GM21367 (cell line): ENCODE measurements at regions not wholly inside any gene's neighbourhood (a gene's known extent, or its start where the extent isn't known, plus 50 kb on each side); places are given as distances from the start of the nearest gene placed in this dataset.
"Not testable (repeated sequence)": the region's sequence is repeated elsewhere in the genome, so short reads cannot be mapped to it uniquely, and the experiment has no call there.

Experiments
- ATAC-seq: cut with Tn5 transposase; IDR thresholded peaks from one replicate; pipeline ENCODE4 v1.9.1; 2021; ENCODE audit not compliant: unreplicated experiment

DNA sequence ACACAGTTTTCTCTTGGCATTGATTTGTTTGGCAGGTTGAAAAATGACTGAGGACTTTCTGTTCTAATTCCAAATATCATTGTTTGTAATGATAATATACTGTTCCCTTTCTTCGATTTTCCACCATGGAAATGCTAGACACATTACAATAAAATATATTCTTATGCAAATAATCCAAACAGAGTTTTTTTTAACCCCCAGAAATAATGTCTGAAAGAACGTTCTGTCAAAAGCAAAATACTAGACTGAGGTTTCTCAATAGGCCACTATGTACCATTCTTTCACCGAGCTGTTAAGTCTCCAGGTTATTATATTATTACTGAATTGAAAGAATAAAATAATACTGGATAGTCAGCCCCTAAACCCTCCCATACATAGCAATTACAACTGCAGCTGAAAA is 312.5 kb downstream of the ZIC3 start:
- ATAC-seq: no peak

DNA sequence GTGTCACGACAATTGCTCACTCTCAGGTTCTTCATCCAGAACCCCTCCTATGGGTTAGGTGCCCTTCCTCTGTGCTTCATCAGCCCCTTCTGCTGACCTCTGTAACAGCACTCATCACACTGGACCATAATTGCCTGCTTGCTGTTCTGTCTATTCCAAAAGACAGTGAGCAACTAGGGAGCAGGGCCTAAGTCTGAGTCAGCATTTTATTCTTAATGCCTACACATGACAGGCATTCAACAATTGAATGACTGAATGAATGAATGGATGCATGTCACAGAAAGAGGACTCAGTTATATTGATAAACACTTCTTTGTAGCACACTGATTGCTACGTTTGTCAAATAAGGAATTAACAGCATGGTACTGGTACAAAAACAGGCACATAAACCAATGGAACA is 317.0 kb downstream of the ZIC3 start:
- ATAC-seq: no peak

DNA sequence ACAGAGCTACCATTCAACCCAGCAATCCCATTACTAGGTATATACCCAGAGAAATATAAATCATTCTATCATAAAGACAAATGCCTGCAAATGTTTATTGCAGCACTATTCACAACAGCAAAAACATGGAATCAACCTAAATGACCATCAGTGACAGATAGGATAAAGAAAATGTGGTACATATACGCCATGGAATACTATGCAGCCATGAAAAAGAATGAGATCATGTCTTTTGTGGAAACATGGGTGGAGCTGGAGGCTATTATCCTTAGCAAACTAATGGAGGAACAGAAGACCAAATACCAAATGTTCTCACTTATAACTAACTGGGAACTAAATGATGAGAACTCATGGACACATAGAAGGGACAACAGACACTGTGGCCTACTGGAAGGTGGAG is 318.9 kb downstream of the ZIC3 start:
- ATAC-seq: not testable (repeated sequence)

DNA sequence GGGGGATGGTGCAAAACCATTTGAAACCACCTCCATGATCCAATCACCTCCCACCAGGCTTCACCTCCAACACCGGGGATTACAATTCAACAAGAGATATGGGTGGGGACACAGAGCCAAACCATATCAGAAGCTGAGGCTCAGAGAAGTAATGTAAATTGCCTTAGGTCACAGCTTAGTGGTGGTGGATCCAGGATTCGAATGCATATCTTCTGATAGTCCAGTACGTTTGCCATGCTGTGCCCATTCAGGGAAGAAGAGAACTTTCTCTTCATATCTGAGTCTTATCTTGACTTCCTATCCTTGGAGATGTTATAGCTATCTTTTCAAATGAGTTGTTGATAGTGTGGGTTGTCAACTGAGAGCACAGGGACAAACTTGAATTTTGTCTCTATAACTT is 325.5 kb downstream of the ZIC3 start:
- ATAC-seq: no peak

DNA sequence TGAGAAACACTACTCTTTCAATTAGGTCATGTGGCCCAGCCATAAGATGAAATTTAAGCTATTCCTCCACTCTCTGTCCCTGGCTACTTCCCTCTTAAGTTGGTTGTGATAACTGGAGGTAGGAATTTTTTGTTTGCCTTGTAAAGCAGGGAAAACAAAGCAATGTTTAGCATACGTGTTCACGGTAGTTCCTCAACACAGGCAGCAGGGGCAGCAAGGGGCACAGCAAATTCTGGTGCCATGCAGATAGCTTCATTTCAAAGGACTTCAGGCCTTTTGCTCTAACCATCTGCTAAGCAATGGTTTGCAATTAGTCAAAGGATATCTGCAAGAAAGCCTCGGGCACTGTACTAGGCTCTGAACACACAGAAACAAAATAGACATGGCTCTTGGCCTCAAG is 330.2 kb downstream of the ZIC3 start:
- no peak for ATAC-seq

DNA sequence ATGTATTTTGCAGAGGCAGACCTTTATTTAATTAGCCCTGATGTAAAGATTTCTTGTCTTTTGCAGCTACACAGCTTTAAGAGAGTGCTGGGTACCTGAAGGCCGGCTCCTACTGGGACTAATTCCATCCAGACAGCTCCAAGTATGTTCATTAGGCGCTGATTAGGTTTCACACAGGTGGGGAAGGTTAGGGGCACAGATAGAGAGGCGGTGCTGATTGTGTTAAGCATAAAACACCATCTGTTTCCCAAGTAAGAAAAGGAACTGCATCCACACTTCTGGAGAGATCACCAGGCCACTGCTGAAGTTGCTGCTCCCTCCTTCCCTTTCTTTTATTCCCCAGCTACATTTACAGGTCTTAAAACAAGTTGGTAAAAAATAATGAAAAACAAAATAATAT is 349.5 kb downstream of the ZIC3 start:
- no peak for ATAC-seq

DNA sequence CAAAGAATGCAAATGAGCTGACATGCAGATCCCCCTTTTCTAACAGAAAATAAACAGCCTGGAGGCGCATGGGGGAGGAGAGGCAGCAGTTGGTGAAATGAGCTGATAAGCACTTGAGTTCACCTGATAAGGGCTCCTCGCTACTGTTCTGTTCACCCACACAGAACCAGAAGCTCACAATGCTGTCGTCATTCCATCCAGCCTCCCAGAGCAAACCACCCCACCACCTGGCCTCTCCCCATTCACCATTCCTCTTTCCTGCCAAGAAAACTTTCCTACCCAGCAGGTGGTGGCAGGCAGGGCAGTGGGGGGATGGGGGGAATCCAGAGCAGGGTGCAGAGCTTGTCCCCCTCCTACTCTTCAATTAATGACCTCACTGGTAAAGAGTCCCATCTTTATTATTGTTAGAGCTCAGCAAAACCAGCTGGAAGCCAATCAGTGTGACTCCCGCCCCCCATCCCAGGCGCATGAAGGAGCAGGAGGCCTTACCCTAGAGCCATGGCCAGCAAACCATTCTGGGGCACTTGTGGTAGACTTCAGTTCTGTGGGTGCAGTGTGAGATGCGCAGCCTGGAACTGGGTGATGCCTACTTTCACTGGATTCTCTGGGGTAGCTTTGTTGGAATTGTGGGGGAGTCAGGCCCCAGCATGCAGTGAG is 350.3 kb downstream of the ZIC3 start:
- no peak for ATAC-seq

DNA sequence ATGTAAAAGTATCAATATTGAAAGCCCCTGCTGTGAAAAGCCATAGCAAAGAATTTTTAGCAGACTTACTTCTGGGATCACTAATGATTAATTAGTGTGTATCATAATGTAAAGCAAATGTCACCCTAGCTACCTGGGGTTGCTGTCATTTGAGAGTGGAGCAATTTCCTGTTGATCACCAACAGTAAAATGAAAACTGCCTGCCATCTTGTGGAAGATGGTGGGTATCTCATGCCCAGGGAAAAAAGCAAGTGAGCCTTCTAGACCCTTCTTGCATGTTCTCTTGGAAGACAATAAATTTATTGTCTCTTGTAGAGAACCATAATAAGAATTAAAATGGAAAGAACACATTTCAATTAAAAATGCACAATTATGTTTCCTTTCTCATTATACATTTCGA is 360.2 kb downstream of the ZIC3 start:
- no peak for ATAC-seq

DNA sequence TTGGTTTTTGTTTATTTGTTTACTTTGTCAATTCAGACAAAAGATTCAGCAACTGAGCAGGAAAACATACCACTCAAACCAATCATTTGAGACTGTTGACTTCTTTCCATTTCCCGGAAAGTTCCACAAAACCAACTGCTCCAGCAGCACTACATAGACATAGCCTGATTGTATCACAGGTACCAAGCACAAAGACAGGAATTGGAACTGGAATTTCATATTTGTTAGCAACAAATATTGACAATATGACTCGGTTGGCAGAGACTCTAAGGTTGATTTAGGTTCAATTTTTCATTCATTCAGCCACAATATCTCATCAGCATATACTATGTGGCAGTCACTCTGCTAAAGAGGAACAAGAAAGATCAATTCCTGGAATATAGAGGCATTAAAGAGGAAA is 364.0 kb downstream of the ZIC3 start:
- ATAC-seq: no peak

DNA sequence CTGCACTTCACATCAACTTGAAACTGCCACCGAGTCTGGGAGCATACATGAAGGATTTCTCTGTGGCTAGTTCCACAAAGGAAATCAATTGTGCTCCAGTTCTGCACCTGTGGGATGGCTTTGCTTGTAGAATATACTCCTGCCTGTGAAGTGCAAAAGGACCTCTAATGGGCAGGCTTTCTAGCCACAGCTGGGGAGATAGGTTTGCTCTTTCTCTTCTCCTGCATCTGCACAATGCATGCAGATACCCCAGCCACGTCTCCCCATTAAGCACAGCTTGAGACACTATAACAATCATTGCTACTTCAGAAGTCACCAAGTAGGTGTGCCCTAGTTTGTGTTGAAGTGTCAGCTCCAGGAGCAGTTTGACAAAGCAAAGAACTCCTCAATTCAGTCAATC is 364.6 kb downstream of the ZIC3 start:
- no peak for ATAC-seq

DNA sequence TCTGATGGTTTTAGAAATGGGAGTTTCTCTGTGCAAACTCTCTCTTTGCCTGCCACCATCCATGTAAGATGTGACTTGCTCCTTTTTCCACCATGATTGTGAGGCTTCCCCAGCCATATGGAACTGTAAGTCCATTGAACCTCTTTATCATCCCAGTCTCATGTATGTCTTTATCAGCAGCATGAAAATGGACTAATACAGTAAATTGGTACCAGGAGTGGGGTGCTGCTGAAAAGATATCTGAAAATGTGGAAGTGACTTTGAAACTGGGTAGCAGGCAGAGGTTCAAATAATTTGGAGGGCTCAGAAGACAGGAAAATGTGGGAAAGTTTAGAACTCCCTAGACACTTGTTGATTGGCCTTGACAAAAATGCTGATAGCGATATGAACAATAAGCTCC is 368.3 kb downstream of the ZIC3 start:
- not testable (repeated sequence) for ATAC-seq

DNA sequence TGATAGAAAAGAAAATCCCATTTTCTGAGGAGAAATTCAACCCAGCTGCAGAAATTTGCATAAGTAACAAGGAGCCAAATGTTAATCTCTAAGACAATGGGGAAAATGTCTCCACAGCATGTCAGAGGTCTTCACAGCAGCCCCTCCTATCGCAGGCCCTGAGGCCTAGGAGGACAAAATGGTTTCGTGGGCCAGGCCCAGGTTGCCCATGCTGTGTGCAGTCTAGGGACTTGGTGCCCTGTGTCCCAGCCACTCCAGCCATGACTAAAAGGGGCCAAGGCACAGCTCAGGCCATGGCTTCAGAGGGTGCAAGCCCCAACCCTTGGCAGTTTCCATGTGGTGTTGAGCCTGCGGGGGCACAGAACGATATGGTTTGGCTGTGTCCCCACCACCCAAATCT is 369.0 kb downstream of the ZIC3 start:
- ATAC-seq: not testable (repeated sequence)

DNA sequence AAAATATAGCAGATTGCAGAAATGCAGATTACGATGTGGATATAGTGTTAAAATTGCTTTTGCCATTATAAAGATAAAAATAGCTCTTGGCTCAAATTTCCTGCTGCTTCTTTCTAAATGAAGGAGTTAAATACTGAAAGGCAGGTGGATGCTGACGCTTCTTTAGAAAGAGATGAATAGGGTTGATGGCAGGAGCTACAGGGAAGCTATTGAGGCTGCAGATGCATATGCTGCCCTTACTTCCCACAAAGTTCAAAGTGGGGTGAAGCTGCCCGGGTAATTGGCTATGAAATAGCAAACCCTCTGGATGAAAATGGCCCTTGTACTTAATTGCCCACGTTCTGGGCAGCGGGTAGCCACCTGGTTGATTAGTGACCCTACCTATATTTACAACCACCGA is 379.5 kb downstream of the ZIC3 start:
- no peak for ATAC-seq

DNA sequence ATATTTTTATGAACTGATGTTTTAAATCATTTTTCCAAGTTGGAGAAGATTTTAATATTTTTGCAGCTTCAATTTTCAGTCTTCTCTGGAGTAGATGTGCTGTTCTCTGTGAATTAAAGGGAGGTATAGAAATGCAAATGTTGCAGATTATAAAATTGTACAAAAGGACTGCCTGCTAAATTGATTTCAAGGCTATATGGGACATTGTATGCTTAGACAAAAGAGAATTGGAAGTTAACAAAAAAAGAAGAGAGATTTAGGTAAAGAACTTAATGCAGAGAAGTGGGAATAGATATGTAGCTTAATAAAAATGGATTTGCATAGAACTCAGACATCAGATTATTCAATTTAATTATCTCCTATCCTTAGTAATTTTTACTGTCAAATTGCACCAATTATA is 403.3 kb downstream of the ZIC3 start:
- no peak for ATAC-seq

DNA sequence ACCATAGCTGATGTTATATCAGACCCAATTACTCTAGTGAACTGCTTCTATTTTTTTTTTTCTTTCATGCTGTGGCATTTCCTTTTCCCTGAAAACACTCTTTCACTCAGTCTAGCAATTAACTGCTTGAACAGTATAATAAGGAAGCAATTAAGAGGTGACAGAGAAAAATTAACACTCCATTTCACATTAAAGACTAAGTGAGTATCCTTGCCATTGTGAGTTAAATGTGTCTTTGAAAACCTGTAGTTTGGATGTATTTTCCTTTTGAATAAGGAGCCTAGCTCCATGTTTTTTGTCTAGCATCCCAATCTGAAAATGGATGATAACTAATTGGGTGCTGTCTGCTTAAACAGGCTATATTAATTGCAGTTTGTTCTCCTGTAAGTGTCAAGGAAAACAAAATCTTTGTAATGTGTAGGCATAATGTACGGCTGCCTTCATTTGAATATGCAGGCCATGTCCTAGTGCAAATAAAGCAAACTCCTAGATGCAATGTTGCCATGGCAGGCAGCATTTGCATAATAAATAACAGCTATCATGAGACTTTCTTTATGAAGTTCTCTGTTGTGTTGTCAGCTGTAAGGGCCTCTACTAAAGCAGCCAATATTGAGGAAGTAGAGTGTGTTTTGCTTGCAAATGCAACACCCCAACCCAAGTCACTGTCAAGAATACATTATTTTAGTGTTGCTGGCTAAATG is 416.7 kb downstream of the ZIC3 start:
- ATAC-seq: no peak

DNA sequence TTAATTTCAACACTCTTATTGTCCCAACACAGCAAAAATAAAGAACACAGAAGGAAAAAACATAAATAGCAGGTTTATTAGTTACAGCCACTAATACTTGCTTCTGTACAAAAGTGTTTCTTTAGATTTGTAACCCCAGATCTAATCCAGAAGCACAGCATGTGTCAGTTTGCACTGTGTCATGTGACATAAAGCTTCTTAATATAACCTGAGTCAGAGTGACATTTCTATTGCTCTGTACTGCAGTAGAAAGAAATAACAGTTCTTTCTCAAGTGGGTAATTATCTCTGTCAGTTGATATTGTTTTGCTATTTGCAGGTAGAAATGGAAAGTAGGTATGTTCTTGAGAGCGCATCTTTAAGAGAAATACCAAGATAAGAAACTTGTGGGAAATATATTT is 422.5 kb downstream of the ZIC3 start:
- ATAC-seq: no peak

DNA sequence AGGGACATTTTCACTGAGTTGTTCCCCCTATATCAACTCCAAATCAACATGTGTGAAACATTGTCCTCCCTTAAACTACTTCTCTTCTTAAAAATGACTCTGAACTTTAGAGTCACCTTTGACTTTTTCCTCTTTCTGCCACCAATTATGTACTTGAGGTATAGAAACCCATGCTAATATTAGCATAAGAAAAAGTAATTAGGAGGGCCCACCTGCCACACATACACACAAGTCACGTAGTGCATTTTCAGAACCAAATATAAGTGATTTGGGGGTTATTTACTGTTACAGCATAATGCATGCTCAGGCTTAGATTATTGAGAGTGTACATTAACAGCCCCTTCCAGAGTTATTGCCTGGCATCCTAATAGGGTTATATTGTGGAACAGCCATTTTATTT is 432.7 kb downstream of the ZIC3 start:
- ATAC-seq: no peak

DNA sequence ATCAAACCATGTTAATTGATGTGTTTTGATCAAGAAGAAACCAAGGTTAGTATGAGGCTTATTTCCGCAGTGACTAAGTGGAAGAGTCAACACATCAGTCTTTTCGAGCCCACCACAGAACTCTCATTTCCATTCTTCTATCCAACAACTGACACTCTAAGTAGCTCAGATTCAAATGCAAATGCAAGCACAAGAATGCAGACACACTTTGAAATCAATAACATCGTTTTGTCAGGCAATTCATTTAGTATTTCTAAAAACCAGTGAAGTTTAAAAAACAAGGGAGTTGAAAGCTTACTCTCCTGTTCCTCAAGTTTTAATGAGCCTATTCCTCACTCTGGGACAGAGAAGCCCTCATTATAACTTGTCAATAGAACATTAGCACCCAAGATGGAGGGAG is 433.1 kb downstream of the ZIC3 start:
- no peak for ATAC-seq

DNA sequence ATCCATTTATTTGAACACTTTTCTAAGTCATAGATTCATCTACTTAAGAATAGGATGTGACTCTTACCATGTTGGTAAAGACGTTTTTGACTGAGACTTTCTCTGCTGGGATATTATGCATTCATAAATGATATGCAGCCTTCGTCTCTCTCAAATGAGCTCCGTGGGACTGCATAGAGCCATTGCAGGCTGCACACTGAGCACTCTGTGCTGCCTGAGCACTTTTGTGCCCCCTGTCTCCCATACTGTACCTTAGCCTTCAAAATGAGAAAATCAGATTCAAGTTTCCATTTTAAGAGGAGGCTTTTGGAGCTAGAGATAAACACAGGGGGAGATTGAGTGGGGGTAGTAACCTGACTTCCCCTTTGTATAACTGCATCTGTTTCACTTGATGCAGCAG is 433.6 kb downstream of the ZIC3 start:
- ATAC-seq: no peak

DNA sequence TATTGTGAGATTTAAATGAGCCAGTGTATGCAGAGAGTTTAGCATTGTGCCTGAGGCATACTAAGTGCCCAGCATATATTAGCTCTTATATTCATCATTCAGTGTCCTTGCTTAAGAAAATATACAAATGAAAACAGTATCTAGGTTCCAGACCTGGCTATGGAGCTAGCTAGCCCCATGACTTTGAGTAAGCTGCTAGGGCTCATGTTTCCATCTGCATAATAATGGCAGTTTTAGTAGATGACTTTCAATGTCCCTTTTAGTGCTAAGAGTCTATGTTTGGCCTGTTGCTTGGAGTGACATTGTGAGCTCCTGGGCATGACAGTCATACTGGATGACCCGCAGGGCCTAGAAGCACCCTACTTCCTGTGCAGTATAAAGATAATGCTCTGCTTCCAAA is 435.3 kb downstream of the ZIC3 start:
- no peak for ATAC-seq

DNA sequence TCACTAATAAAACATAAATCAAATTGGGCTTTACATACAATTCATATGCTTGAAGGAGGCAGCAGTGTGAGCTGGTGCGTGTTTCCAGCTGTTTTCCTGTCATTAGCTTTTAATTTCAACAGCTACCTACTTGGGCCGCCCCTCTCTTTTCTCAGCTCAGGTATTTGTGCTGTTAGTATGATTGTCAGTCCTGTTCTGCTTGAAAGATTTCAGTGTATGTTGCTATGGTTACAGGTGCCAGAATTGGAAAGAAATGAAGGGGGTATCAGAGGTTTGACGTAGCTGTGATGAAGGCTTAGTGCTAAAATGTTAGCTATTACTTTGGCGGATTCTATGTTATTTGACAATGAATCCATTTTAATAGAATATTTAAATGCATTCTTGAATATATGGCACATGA is 440.3 kb downstream of the ZIC3 start:
- no peak for ATAC-seq

DNA sequence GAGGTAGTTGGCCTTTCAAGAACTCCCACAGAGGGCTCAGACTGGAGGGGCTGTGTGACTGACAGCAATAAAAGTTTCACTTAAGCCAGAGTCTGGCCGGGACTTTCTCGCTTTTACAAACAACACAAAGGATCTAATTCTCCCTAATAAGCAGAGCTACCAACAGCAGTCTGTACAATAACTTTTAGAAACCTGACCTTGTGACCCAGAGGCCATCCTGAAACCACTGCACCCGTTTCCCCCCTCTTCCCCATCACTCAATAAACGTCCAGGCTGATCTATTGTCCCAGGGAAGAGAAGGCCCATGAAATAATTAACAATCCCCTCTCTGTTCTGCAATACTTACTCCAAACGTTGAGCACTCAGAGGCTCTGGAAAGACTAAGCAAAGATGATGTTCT is 442.4 kb downstream of the ZIC3 start:
- no peak for ATAC-seq

DNA sequence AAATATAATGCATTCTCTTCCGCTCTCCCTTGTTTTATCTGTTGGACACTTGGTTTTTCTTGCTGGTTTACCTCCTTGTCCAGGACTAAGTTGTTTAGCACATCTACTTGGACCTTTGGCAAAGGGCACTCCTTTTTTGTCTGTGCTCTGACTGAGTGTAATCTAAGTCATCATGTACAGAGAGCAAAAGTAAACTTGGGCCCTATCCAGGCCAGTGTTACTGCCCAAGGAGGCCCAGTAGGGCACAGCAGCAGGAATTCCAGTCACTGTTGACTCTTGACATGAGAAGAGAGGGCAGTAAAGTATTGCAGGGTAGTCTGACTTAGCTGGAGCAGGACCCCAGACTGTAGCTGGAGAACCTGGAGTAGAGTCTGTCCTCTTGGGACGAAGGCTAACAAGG is 445.5 kb downstream of the ZIC3 start:
- no peak for ATAC-seq
